IMR-90 (cell line): ENCODE measurements at regions not wholly inside any gene's neighbourhood (a gene's known extent, or its start where the extent isn't known, plus 50 kb on each side); places are given as distances from the start of the nearest gene placed in this dataset.

Source experiments
- ATAC-seq: fragments of 200-7000 bp; cut with Tn5 transposase; 2 replicates; pipeline ENCODE4 v1.9.1; 2020; ENCODE audit warnings: low read depth, mild to moderate bottlenecking, moderate library complexity
- BruUV-seq: library from RNA; stranded (reverse); fragments of 400-500 nt; replicated peaks from 2 replicates; lab custom pipeline; 2021; lab: Mats Ljungman, UMichigan
- CTCF ChIA-PET: fragments of 300-600 bp; formaldehyde crosslinking; extraction: SDS; loops from one replicate; lab custom pipeline; 2021; ENCODE audit warnings: antibody characterized with exemption; lab: Yijun Ruan, JAX
- POLR2A ChIA-PET: fragments of 300-600 bp; sonication (Branson Sonifier 250); formaldehyde crosslinking; loops from one replicate; lab custom pipeline; 2022; ENCODE audit warnings: antibody characterized with exemption; ENCODE audit not compliant: unreplicated experiment; lab: Charles Lee
- DNase-seq: peaks from one replicate; pipeline ENCODE4 v3.0.0; 2013
- H2AFZ ChIP-seq: replicated peaks from 2 replicates; pipeline ENCODE3; 2013; ENCODE audit warnings: low read length, mild to moderate bottlenecking; ENCODE audit not compliant: poor library complexity
- H2AK5ac ChIP-seq: 2 replicates; pipeline ENCODE4 v1.6.1; 2013; ENCODE audit warnings: low read depth, low read length, inconsistent platforms
- H2AK9ac ChIP-seq: replicated peaks from 2 replicates; pipeline ENCODE3; 2013; ENCODE audit warnings: mild to moderate bottlenecking, low read depth, low read length, moderate library complexity; ENCODE audit not compliant: poor library complexity
- H2BK120ac ChIP-seq: 2 replicates; pipeline ENCODE4 v1.6.1; 2013; ENCODE audit warnings: low read depth, low read length, inconsistent platforms
- H2BK15ac ChIP-seq: 3 replicates; pipeline ENCODE4 v1.6.1; 2013; ENCODE audit warnings: low read depth, low read length, inconsistent platforms
- H2BK20ac ChIP-seq: 2 replicates; pipeline ENCODE4 v1.6.1; 2013; ENCODE audit warnings: low read depth, mild to moderate bottlenecking, inconsistent platforms, low read length, moderate library complexity
- H2BK5ac ChIP-seq: 2 replicates; pipeline ENCODE4 v1.6.1; 2013; ENCODE audit warnings: mild to moderate bottlenecking, low read depth, low read length, inconsistent platforms; ENCODE audit not compliant: poor library complexity, severe bottlenecking
- H3K14ac ChIP-seq: replicated peaks from 2 replicates; pipeline ENCODE4 v1.6.1; 2013; ENCODE audit warnings: low read depth, low read length, inconsistent platforms
- H3K18ac ChIP-seq: 2 replicates; pipeline ENCODE4 v1.6.1; 2013; ENCODE audit warnings: low read depth, low read length, control low read depth
- H3K23ac ChIP-seq: 2 replicates; pipeline ENCODE4 v1.6.1; 2013; ENCODE audit warnings: low read depth, low read length, inconsistent platforms
- H3K27ac ChIP-seq: 2 replicates; pipeline ENCODE4 v1.5.1; 2013; ENCODE audit warnings: mild to moderate bottlenecking, control low read depth, low read length; ENCODE audit not compliant: insufficient read depth
- H3K27me3 ChIP-seq: 2 replicates; pipeline ENCODE4 v1.6.1; 2013; ENCODE audit warnings: low read length; ENCODE audit not compliant: control insufficient read depth, insufficient read depth
- H3K36me3 ChIP-seq: 2 replicates; pipeline ENCODE4 v1.6.1; 2013; ENCODE audit warnings: low read length, mixed read lengths; ENCODE audit not compliant: control insufficient read depth, insufficient read depth
- H3K4ac ChIP-seq: 2 replicates; pipeline ENCODE4 v1.6.1; 2013; ENCODE audit warnings: low read depth, low read length, inconsistent platforms
- H3K4me1 ChIP-seq: 2 replicates; pipeline ENCODE4 v1.6.1; 2013; ENCODE audit warnings: low read length, mixed read lengths; ENCODE audit not compliant: control insufficient read depth, insufficient read depth
- H3K4me2 ChIP-seq: 2 replicates; pipeline ENCODE4 v1.6.1; 2013; ENCODE audit warnings: low read depth, mild to moderate bottlenecking, control low read depth, low read length, moderate library complexity
- H3K4me3 ChIP-seq: 2 replicates; pipeline ENCODE4 v1.5.1; 2013; ENCODE audit warnings: low read depth, mild to moderate bottlenecking, control low read depth, low read length, moderate library complexity; ENCODE audit not compliant: insufficient read depth
- H3K56ac ChIP-seq: 2 replicates; pipeline ENCODE4 v1.6.1; 2013; ENCODE audit warnings: low read length, inconsistent platforms; ENCODE audit not compliant: insufficient read depth; ENCODE audit errors: extremely low read depth
- H3K79me1 ChIP-seq, 2 experiments: 2 replicates each; pipeline ENCODE4 v1.6.1; 2013; ENCODE audit warnings: low read length in 2 of 2, inconsistent platforms in 1 of 2, low read depth in 1 of 2
- H3K9ac ChIP-seq: 2 replicates; pipeline ENCODE4 v1.6.1; 2013; ENCODE audit warnings: low read depth, low read length, control low read depth
- H3K9me1 ChIP-seq: 2 replicates; pipeline ENCODE4 v1.6.1; 2013; ENCODE audit warnings: low read length, inconsistent platforms; ENCODE audit not compliant: insufficient read depth
- H3K9me3 ChIP-seq: 2 replicates; pipeline ENCODE4 v1.6.1; 2013; ENCODE audit warnings: low read length; ENCODE audit not compliant: control insufficient read depth, insufficient read depth
- H4K20me1 ChIP-seq: 2 replicates; pipeline ENCODE4 v1.6.1; 2013; ENCODE audit warnings: low read length, inconsistent platforms; ENCODE audit not compliant: insufficient read depth
- H4K5ac ChIP-seq: 2 replicates; pipeline ENCODE4 v1.6.1; 2013; ENCODE audit warnings: mild to moderate bottlenecking, low read depth, low read length, control low read depth
- H4K8ac ChIP-seq, 2 experiments: 2 replicates each; pipeline ENCODE4 v1.6.1; 2013; ENCODE audit warnings: low read depth in 2 of 2, low read length in 2 of 2, control low read depth in 1 of 2, inconsistent platforms in 1 of 2
- H4K91ac ChIP-seq: 2 replicates; pipeline ENCODE4 v1.6.1; 2013; ENCODE audit warnings: low read depth, low read length, inconsistent platforms; ENCODE audit not compliant: insufficient read depth
- POLR2A ChIP-seq: IDR thresholded peaks from 2 replicates; pipeline ENCODE4 v1.6.1; 2012; ENCODE audit warnings: mild to moderate bottlenecking, low read depth, low read length
- RFX5 ChIP-seq: IDR thresholded peaks from 2 replicates; pipeline ENCODE4 v1.8.0; 2012; ENCODE audit warnings: low read depth, mild to moderate bottlenecking, low read length, moderate library complexity
- WGBS, 2 experiments: methylation state at CpG; one replicate each; pipeline versions ENCODE4 v1.1.5 to v1.1.7; 2013; ENCODE audit warnings: missing lambda C conversion rate in 2 of 2; ENCODE audit not compliant: insufficient read length in 1 of 2; ENCODE audit errors: extremely low coverage in 2 of 2; 5-methylcytosine and 5-hydroxymethylcytosine counted together
- dilution Hi-C: fragments of 300-500 bp; cut with HindIII; formaldehyde crosslinking; loops from one replicate; pipeline ENCODE4 v1.14.3; 2018; ENCODE audit warnings: low sequenced_read_pairs; ENCODE audit not compliant: unreplicated experiment
- in situ Hi-C: fragments of 300-500 bp; cut with MboI; formaldehyde crosslinking; loops from 3 replicates; pipeline ENCODE4 v1.14.3; 2019; ENCODE audit warnings: low sequenced_read_pairs, inconsistent platforms, mixed read lengths
- intact Hi-C: fragments of 100-400 bp; cut with micrococcal nuclease; formaldehyde crosslinking; loops from 2 replicates; pipeline ENCODE4 v1.10.0; 2022

- H4K5ac ChIP-seq: no peak overlapping the region
- H3K56ac ChIP-seq: no peak overlapping the region
- ChIA-PET POLR2A (no interaction called here), CTCF (no interaction called here)
- H3K27ac ChIP-seq: no peak overlapping the region
- no peak for DNase-seq
- TF ChIP-seq RFX5 (no peak), POLR2A (no peak)
- no peak overlapping the region for H4K91ac ChIP-seq
- H3K4me2 ChIP-seq: no peak overlapping the region
- H2BK5ac ChIP-seq: no peak overlapping the region
- H3K9me3 ChIP-seq: no peaks in the 10 kb centered on the region
- no peak overlapping the region for H2AK5ac ChIP-seq
- no peaks in the 10 kb centered on the region for H4K20me1 ChIP-seq
- H2BK120ac ChIP-seq: no peak overlapping the region
- no peak overlapping the region for H3K23ac ChIP-seq
- in situ Hi-C loops: no loop called here
- dilution Hi-C loops: no loop called here
- no peak overlapping the region for H3K18ac ChIP-seq
- H2BK15ac ChIP-seq: no peak overlapping the region
- ATAC-seq: no peak
- H3K79me1 ChIP-seq: no peaks in the 10 kb centered on the region
- intact Hi-C loops: no loop called here
- H2AK9ac ChIP-seq: no peak overlapping the region
- no peak overlapping the region for H2BK20ac ChIP-seq
- H3K9me1 ChIP-seq: no peaks in the 10 kb centered on the region; the same call in 1 of the 2 replicates
- WGBS, 2 experiments: 60% methylated on average over 1 of the region's 3 CpGs; no CpG with 5 or more reads in 1 of the 2 experiments
- H2AFZ ChIP-seq: no peak overlapping the region
- no peak overlapping the region for H3K14ac ChIP-seq
- no peak overlapping the region for H3K9ac ChIP-seq
- H3K4me3 ChIP-seq: no peak overlapping the region
- H3K4me1 ChIP-seq: peaks cover 7% of the 10 kb centered on the region
- no TSS peak for BruUV-seq
- H4K8ac ChIP-seq: no peak overlapping the region
- H3K27me3 ChIP-seq: no peaks in the 10 kb centered on the region
- no peak overlapping the region for H3K4ac ChIP-seq
- H3K36me3 ChIP-seq: no peaks in the 10 kb centered on the region
These were observed 67.4 kb upstream of the BMP2 start for GRCh38 chr20:6699921-6700562.
